Breast epithelium (tissue), 4 donors: ENCODE measurements at regions not wholly inside any gene's neighbourhood (a gene's known extent, or its start where the extent isn't known, plus 50 kb on each side); places are given as distances from the start of the nearest gene placed in this dataset.
"Not testable (repeated sequence)": the region's sequence is repeated elsewhere in the genome, so short reads cannot be mapped to it uniquely, and the experiment has no call there.

Source experiments
- DNase-seq, 2 donors: peaks; one replicate each; pipeline ENCODE4 v3.0.0-alpha.2; 2019; ENCODE audit warnings: low spot score in 2 of 2
- H3K27ac ChIP-seq, 2 donors: fragments of 200-600 bp; sonication (generic) in 1 of 2; one replicate each; pipeline ENCODE4 v1.5.1; 2016 to 2019; ENCODE audit warnings: mild to moderate bottlenecking in 1 of 2
- H3K27me3 ChIP-seq, 2 donors: fragments of 200-600 bp; sonication (generic) in 1 of 2; one replicate each; pipeline versions ENCODE4 v1.5.1 to v1.6.0; 2017 to 2019; ENCODE audit warnings: control low read depth in 1 of 2, mild to moderate bottlenecking in 1 of 2
- H3K36me3 ChIP-seq: fragments of 200-600 bp; one replicate; pipeline ENCODE4 v1.5.1; 2019
- H3K4me1 ChIP-seq, 2 donors: fragments of 200-600 bp; sonication (generic); one replicate each; pipeline ENCODE4 v1.5.1; 2016 to 2019; ENCODE audit warnings: control low read depth in 1 of 2
- H3K4me3 ChIP-seq, 3 donors: fragments of 200-600 bp; sonication (generic); 1 replicate in 2 of 3; 2 replicates in 1 of 3; pipeline ENCODE4 v1.5.1; 2016 to 2019; ENCODE audit warnings: mild to moderate bottlenecking in 3 of 3, moderate library complexity in 2 of 3
- H3K9me3 ChIP-seq, 2 donors: fragments of 200-600 bp; sonication (generic) in 1 of 2; one replicate each; pipeline ENCODE4 v1.5.1; 2016 to 2019; ENCODE audit warnings: control low read depth in 1 of 2
- POLR2A ChIP-seq: fragments of 450-650 bp; IDR thresholded peaks from one replicate; pipeline ENCODE4 v1.6.1; 2016; ENCODE audit warnings: antibody characterized with exemption, mild to moderate bottlenecking, moderate library complexity
- POLR2AphosphoS5 ChIP-seq, 3 donors: sonication (generic); formaldehyde crosslinking; IDR thresholded peaks; one replicate each; pipeline ENCODE4 v1.6.1; 2017; ENCODE audit warnings: antibody characterized with exemption in 3 of 3
- intact Hi-C: fragments of 100-400 bp; cut with DNase I; formaldehyde crosslinking; loops from one replicate; pipeline ENCODE4 v1.15.1; 2023; ENCODE audit warnings: low total_unique reads
- TF ChIP-seq, protein P1 (sequence below), 3 donors: fragments of 450-650 bp; IDR thresholded peaks; one replicate each; pipeline ENCODE4 v1.5.1; 2016 to 2017; ENCODE audit warnings: antibody characterized with exemption in 3 of 3, mild to moderate bottlenecking in 3 of 3, moderate library complexity in 3 of 3

DNA sequence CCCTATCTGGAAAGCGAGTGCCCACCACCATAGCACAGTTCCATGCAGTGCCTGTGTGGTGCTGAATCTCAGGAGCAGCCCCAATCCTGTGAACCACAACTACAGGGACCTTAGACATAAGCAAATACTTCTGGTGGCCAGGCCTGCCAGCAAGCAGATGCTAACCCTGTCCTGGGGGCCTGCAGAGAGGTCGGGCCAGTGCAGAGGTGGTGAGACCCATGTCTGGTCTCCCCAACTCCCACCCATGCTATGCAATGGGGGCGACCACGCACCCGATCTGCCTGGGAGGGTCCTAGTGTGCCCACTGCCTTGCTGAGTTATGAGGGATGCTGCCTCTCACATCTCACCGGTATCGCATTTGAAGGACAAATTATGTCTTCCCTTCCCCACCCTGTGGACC, 151.6 kb upstream of the ZNF337 start:
- Histone ChIP-seq H3K36me3 (no peaks in the 10 kb centered on the region), H3K4me1 (no peaks in the 10 kb centered on the region), H3K27ac (no peak overlapping the region), H3K9me3 (no peaks in the 10 kb centered on the region), H3K27me3 (no peaks in the 10 kb centered on the region), H3K4me3 (no peak overlapping the region)
- no peak for DNase-seq
- no peak for TF ChIP-seq POLR2AphosphoS5 (IDR thresholded peaks at IDR 0.05)
- TF ChIP-seq, protein P1, sequence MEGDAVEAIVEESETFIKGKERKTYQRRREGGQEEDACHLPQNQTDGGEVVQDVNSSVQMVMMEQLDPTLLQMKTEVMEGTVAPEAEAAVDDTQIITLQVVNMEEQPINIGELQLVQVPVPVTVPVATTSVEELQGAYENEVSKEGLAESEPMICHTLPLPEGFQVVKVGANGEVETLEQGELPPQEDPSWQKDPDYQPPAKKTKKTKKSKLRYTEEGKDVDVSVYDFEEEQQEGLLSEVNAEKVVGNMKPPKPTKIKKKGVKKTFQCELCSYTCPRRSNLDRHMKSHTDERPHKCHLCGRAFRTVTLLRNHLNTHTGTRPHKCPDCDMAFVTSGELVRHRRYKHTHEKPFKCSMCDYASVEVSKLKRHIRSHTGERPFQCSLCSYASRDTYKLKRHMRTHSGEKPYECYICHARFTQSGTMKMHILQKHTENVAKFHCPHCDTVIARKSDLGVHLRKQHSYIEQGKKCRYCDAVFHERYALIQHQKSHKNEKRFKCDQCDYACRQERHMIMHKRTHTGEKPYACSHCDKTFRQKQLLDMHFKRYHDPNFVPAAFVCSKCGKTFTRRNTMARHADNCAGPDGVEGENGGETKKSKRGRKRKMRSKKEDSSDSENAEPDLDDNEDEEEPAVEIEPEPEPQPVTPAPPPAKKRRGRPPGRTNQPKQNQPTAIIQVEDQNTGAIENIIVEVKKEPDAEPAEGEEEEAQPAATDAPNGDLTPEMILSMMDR (IDR thresholded peaks at IDR 0.05), result no peak
- TF ChIP-seq POLR2A, result no peak
- intact Hi-C loops, result no loop called here

DNA sequence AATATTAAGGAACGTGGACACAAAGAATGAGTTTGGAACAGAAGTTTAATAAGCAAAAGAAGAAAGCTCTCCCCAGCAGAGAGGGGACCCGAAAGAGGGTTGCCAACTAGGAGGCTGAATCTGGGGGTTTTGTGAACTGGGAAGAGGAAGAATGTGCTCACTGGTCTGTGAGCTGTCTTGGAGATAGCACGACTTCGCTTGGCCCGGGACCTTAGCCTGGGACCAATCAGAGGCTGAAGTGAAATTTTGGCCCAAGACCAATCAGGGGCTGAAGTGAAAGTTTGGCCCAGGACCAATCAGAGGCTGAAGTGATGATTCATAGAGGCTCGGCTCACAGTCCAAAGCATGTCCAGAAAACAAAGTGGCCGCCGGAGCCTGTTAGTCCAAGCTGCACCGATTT, 148.0 kb upstream of the ZNF337 start:
- H3K27me3 ChIP-seq, DNase-seq, intact Hi-C loops, H3K36me3 ChIP-seq, H3K4me3 ChIP-seq, H3K9me3 ChIP-seq, H3K4me1 ChIP-seq, H3K27ac ChIP-seq: not testable (repeated sequence)

DNA sequence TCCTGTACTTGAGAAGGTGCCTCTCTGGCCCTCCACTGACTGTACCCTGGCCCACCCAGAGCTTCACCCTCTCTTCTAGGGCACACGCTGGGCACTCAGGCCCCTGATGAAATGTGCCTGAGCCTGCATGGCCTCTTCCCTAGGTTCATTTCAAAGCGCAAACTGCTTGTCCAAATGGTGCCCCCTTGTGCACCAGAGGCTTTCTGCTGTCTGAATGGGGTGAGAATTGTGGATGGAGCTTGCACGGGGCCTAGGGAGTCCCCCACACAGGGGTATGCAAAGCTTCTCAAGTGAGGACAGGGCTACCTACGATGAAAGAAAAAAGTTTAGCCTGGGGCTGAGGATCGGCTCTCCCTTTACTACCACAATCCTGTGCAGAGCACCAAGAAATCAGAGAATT, 116.9 kb upstream of the ZNF337 start:
- H3K36me3 ChIP-seq, H3K4me1 ChIP-seq, H3K9me3 ChIP-seq, DNase-seq, H3K27ac ChIP-seq, intact Hi-C loops, H3K27me3 ChIP-seq, H3K4me3 ChIP-seq: not testable (repeated sequence)

DNA sequence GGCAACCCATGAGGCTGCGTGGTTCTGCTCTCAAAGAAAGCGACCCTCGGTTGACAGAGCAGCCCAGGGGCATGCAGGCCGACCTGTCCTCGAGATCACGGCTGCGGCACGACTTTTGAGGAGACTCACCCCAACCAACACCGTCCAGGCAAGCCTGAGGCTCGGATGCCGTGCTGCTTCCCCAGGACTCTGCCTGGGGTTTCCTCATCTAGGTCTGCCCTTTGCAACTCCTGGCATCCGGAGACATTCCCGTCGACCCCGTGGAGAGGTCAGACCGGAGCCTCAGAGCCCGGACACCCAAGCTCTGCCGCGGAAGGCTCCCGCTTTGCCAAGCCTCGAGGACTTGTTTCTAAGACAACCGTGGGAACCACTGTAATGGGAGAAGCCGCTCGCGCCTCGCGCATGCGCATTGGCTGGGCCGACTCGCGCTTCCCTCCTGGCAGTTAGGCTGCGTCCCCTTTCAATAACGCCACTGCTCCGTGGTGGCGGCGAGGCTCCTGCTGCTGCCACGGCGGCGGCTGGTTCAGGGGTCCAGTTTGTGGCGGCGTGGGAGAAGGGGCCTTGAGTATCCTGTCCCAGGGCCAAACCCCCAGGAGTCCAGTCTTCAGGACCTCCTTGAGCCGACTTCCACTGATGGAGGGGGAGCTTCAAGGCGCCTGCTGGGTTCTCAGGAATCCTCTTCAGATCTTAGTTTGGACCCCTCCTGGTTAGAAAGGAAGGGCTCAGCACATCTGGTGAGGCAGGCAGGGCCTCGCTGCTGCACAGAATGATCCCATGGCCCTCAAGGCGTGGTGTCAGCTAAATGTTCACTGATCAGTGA, 101.7 kb upstream of the ZNF337 start:
- intact Hi-C loops, H3K36me3 ChIP-seq, H3K9me3 ChIP-seq, H3K27ac ChIP-seq, H3K4me3 ChIP-seq, H3K4me1 ChIP-seq, H3K27me3 ChIP-seq, DNase-seq: not testable (repeated sequence)

DNA sequence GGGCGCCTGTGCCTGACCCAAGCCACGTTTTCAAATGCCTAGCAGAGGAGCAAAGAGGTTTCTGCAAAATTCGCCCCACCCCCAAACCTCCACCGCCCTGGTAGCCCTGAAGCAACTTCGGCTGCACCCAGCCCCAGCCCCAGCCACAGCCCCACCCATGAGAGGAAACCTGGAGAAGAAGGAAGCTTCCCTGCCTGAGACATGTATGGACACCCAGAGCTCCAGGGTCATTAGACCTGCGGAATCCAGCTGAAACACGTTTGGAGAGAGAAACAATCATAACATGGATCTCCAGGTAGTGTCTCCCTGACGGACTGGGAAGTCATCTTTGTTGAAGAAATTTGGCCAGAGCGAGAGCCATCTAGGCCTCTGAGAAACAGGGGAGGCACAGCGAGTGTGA, 100.4 kb upstream of the ZNF337 start:
- H3K36me3 ChIP-seq, DNase-seq, intact Hi-C loops, H3K4me1 ChIP-seq, H3K27ac ChIP-seq, H3K4me3 ChIP-seq, H3K9me3 ChIP-seq, H3K27me3 ChIP-seq: not testable (repeated sequence)

DNA sequence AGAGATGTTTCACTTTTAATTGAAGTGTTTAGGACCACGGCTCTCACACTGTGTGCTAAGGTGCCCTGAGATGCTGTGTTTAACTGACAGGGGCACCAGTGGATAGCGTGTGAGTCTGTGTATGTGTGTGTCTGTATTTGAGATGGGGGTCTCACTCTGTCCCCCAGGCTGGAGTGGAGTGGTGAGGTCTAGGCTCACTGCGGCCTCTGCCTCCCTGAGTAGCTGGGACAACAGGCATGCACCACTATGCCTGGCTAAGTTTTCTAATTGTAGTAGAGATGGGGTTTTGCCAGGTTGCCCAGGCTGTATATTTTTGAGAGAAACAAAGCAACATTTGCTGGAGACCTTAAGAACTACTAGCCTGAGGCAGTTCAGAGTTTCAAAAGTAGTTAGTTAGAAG, 80.6 kb upstream of the ZNF337 start:
- H3K27ac ChIP-seq, H3K4me1 ChIP-seq, H3K4me3 ChIP-seq, intact Hi-C loops, H3K27me3 ChIP-seq, H3K36me3 ChIP-seq, DNase-seq, H3K9me3 ChIP-seq: not testable (repeated sequence)

DNA sequence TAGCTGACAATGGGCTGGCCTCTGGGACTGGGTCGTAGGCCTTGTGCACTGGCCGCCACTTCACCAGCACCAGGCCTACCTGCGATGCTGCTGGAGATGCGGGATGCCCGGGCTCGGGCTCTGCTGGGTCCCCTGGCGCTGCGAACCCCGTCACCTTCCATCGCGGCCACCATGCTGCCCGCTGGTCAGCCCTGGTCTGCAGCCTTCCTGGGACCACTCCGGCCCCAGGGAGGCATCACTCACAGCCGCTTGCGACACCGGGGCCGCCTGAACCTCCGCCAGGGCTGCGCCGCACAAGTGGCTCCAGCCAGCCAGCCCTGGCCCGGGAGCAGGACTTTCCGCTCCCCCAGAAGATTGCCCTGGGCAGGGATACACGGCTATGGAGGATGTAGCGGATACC, 78.1 kb upstream of the ZNF337 start:
- H3K4me3 ChIP-seq, H3K9me3 ChIP-seq, H3K27ac ChIP-seq, H3K4me1 ChIP-seq, intact Hi-C loops, DNase-seq, H3K36me3 ChIP-seq, H3K27me3 ChIP-seq: not testable (repeated sequence)

DNA sequence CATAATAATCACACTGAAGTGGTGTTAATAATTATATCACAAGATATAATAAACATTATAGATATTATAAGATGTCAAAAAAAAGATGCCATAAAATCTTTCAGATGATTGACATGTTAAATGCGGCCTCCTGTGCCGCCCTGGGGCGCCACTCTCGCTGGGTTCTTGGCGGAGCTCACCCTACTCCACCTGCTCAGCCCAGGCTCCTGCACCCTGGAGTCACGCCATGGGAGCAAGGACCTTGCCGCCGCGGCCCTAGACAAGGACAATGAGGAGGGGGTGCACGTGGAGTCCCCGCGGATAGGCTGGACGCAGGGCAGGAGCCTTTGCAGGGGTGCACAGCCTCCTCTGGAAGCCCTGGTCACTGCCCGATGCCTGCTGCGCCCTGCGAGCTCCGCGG, 77.5 kb upstream of the ZNF337 start:
- H3K9me3 ChIP-seq, H3K4me3 ChIP-seq, H3K36me3 ChIP-seq, H3K4me1 ChIP-seq, DNase-seq, H3K27ac ChIP-seq, H3K27me3 ChIP-seq, intact Hi-C loops: not testable (repeated sequence)

DNA sequence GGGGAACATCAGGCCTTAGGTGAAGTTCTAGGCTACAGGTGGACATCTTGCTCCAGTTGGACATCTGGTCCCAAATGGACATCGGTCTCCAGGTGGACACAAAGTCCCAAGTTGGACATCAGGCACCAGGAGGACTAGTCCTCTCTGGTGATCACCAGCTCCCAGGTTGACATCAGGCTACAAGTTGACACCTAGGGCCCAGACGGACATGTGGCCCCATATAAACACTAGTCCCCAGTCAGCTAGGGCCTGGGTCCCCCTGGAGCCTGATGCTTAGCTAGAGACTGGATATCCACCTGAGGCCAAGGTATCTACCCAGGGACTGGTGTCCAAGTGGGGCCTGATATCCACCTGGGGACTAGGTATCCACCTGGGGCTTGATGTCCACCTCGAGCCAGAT, 75.8 kb upstream of the ZNF337 start:
- H3K4me1 ChIP-seq, intact Hi-C loops, H3K9me3 ChIP-seq, H3K27me3 ChIP-seq, H3K36me3 ChIP-seq, DNase-seq, H3K4me3 ChIP-seq, H3K27ac ChIP-seq: not testable (repeated sequence)

DNA sequence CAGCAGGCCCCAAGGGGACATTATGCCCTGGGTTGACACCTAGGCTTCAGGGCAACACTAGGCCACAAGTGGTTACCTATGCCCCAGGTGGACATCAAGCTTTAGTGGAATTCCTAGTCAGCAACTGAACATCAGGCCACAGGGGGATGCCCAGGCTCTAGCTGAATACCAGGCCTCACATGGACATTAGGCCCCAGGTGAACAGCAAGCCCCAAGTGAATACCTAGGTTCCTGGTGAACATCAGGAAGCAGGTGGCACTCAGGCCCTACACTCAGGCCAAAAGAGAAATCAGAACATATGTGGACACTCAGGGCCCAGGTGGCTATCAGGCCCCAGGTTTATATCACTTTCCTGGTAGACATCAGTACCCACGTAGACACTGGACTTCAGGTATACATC, 75.2 kb upstream of the ZNF337 start:
- DNase-seq, H3K27me3 ChIP-seq, H3K9me3 ChIP-seq, H3K36me3 ChIP-seq, H3K27ac ChIP-seq, H3K4me1 ChIP-seq, intact Hi-C loops, H3K4me3 ChIP-seq: not testable (repeated sequence)
